Ectodermal cell (in vitro differentiated cells): ENCODE measurements at regions not wholly inside any gene's neighbourhood (a gene's known extent, or its start where the extent isn't known, plus 50 kb on each side); places are given as distances from the start of the nearest gene placed in this dataset.

Experiments used
- H3K27ac ChIP-seq: 2 replicates; pipeline ENCODE4 v1.7.0; 2013; ENCODE audit warnings: mild to moderate bottlenecking, low read depth, low read length; ENCODE audit not compliant: insufficient read depth, poor library complexity, severe bottlenecking
- H3K27me3 ChIP-seq: 2 replicates; pipeline ENCODE4 v1.7.0; 2013; ENCODE audit warnings: mild to moderate bottlenecking, low read length; ENCODE audit not compliant: insufficient read depth, control insufficient read depth, poor library complexity, severe bottlenecking
- H3K36me3 ChIP-seq: one replicate; pipeline ENCODE4 v1.7.0; 2013; ENCODE audit warnings: low read length; ENCODE audit not compliant: control insufficient read depth, insufficient read depth
- H3K4me1 ChIP-seq: one replicate; pipeline ENCODE4 v1.7.0; 2013; ENCODE audit warnings: low read length; ENCODE audit not compliant: control insufficient read depth, insufficient read depth
- H3K4me3 ChIP-seq: 2 replicates; pipeline ENCODE4 v1.7.0; 2013; ENCODE audit warnings: low read depth, low read length, control low read depth; ENCODE audit not compliant: insufficient read depth
- H3K9me3 ChIP-seq: 2 replicates; pipeline ENCODE4 v1.7.0; 2013; ENCODE audit warnings: mild to moderate bottlenecking, low read length, moderate library complexity; ENCODE audit not compliant: control insufficient read depth
- WGBS, 2 experiments: methylation state at CpG; one replicate each; pipeline ENCODE4 v1.1.7; 2013; ENCODE audit warnings: missing lambda C conversion rate in 2 of 2; 5-methylcytosine and 5-hydroxymethylcytosine counted together

DNA sequence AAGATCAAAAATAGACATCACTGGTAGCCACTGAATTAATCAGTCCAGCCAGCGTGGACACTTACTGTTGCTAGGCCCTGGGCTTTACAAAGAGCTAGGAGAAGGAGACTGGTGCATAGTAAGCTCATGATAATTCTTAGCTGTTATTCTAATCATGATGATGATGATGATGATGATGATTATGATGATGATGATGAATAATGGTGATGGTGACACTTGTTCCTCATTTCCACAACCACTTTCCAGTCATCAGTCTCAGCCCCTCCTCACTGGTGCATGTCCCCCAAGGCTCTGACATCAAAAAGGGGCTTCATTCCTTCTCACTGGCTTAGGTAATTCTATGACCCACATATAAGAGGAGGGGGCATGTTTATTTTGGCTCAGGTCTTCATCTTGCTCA is 701.0 kb downstream of the PTPRU start:
- H3K27ac ChIP-seq, result no peak overlapping the region
- no peaks in the 10 kb centered on the region for H3K36me3 ChIP-seq
- 94 to 95% methylated on average over 1 of the region's 1 CpG for WGBS, 2 experiments
- H3K4me3 ChIP-seq, result no peak overlapping the region
- no peaks in the 10 kb centered on the region for H3K9me3 ChIP-seq
- H3K27me3 ChIP-seq, result no peaks in the 10 kb centered on the region
- H3K4me1 ChIP-seq, result no peaks in the 10 kb centered on the region

- Histone ChIP-seq H3K4me3 (no peak overlapping the region), H3K27me3 (no peaks in the 10 kb centered on the region), H3K27ac (no peak overlapping the region), H3K4me1 (peaks cover 6% of the 10 kb centered on the region), H3K9me3 (no peaks in the 10 kb centered on the region), H3K36me3 (no peaks in the 10 kb centered on the region)
- WGBS, 2 experiments, result 96% methylated on average over 7 of the region's 7 CpGs
These were observed 699.8 kb downstream of the PTPRU start for GRCh38 chr1:29936031-29936544.

- peaks cover 6% of the 10 kb centered on the region for H3K4me1 ChIP-seq
- no peaks in the 10 kb centered on the region for H3K27me3 ChIP-seq
- no peaks in the 10 kb centered on the region for H3K9me3 ChIP-seq
- 88 to 92% methylated on average over 6 of the region's 6 CpGs for WGBS, 2 experiments
- H3K27ac ChIP-seq, result no peak overlapping the region
- no peaks in the 10 kb centered on the region for H3K36me3 ChIP-seq
- no peak overlapping the region for H3K4me3 ChIP-seq
These were observed 698.0 kb downstream of the PTPRU start for GRCh38 chr1:29934255-29934772.

GRCh38 chr1:29933067-29933466 is 696.7 kb downstream of the PTPRU start:
- no peak overlapping the region for H3K27ac ChIP-seq
- no peaks in the 10 kb centered on the region for H3K9me3 ChIP-seq
- 59 to 67% methylated on average over 4 of the region's 4 CpGs for WGBS, 2 experiments
- no peaks in the 10 kb centered on the region for H3K27me3 ChIP-seq
- H3K36me3 ChIP-seq, result no peaks in the 10 kb centered on the region
- H3K4me1 ChIP-seq, result peaks cover 6% of the 10 kb centered on the region
- H3K4me3 ChIP-seq, result no peak overlapping the region

DNA sequence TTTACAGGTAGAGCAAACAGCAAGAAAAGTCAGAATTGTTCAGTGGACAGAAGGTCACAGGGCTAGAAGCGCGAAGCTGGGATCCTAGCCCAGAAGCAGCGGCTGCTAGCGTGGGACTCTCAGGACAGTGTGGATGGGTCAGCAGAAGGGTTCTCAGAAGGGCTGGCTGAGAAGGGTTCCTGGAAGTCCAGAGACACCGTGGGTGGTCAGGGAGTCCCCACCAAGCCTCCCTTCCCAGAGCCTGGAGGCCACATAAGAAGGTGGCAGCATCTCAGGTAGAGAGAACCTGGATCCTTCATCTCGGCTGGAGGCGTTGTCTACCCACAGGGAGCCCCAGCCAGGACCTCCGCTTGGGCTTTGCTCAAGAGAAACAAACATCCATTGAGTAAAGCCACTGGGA is 696.3 kb downstream of the PTPRU start:
- Histone ChIP-seq H3K9me3 (no peaks in the 10 kb centered on the region), H3K4me1 (peaks cover 6% of the 10 kb centered on the region), H3K36me3 (no peaks in the 10 kb centered on the region), H3K4me3 (no peak overlapping the region), H3K27me3 (no peaks in the 10 kb centered on the region), H3K27ac (no peak overlapping the region)
- 94% methylated on average over 8 of the region's 8 CpGs for WGBS, 2 experiments

GRCh38 chr1:29931477-29932175 is 695.3 kb downstream of the PTPRU start:
- no peaks in the 10 kb centered on the region for H3K9me3 ChIP-seq
- 71 to 74% methylated on average over 13 of the region's 13 CpGs for WGBS, 2 experiments
- no peak overlapping the region for H3K27ac ChIP-seq
- peaks cover 6% of the 10 kb centered on the region for H3K4me1 ChIP-seq
- no peak overlapping the region for H3K4me3 ChIP-seq
- no peaks in the 10 kb centered on the region for H3K36me3 ChIP-seq
- H3K27me3 ChIP-seq, result no peaks in the 10 kb centered on the region

GRCh38 chr1:29925058-29925457 is 688.7 kb downstream of the PTPRU start:
- Histone ChIP-seq H3K4me1 (peaks cover 6% of the 10 kb centered on the region), H3K27ac (no peak overlapping the region), H3K9me3 (no peaks in the 10 kb centered on the region), H3K27me3 (no peaks in the 10 kb centered on the region), H3K4me3 (no peak overlapping the region), H3K36me3 (no peaks in the 10 kb centered on the region)
- 89 to 91% methylated on average over 6 of the region's 6 CpGs for WGBS, 2 experiments

DNA sequence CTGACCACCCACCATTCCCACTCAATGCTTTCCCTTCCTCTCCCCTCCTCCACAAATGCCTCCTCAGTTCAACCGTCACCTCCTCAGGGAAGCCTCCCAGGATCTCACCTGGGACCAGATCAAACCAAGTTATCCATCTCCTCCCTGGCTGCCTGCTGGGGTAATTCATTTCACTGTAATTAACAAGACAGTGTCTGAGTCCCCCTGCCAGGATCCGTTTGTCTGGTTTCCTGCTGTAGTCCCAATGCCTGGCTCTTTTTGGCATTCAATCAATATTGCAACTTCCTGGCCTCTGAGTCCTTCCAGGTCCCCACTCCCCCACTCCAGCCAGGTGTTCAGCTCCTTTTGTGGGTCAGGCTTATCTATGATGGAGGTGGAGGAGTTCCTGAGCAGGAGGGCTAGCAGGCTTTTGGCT is 687.7 kb downstream of the PTPRU start:
- Histone ChIP-seq H3K27ac (no peak overlapping the region), H3K36me3 (no peaks in the 10 kb centered on the region), H3K4me3 (no peak overlapping the region), H3K27me3 (no peaks in the 10 kb centered on the region), H3K4me1 (peaks cover 6% of the 10 kb centered on the region), H3K9me3 (no peaks in the 10 kb centered on the region)
- WGBS, 2 experiments, result 12 to 14% methylated on average over 2 of the region's 2 CpGs

- Histone ChIP-seq H3K9me3 (no peaks in the 10 kb centered on the region), H3K27me3 (no peaks in the 10 kb centered on the region), H3K4me3 (no peak overlapping the region), H3K4me1 (peaks cover 6% of the 10 kb centered on the region), H3K36me3 (no peaks in the 10 kb centered on the region), H3K27ac (no peak overlapping the region)
- WGBS, 2 experiments, result 89 to 92% methylated on average over 2 of the region's 2 CpGs
These were observed 685.4 kb downstream of the PTPRU start for GRCh38 chr1:29921741-29922140.

GRCh38 chr1:29920784-29921183 is 684.5 kb downstream of the PTPRU start:
- 79 to 81% methylated on average over 11 of the region's 11 CpGs for WGBS, 2 experiments
- no peaks in the 10 kb centered on the region for H3K9me3 ChIP-seq

More at GRCh38 chr1:29920784-29921183, 684.5 kb downstream of the PTPRU start:
- Histone ChIP-seq H3K27ac (no peak overlapping the region), H3K4me3 (no peak overlapping the region), H3K4me1 (peaks cover under 1% of the 10 kb centered on the region), H3K36me3 (no peaks in the 10 kb centered on the region), H3K27me3 (no peaks in the 10 kb centered on the region)
